OCI-LY7 (cell line): ENCODE measurements at regions not wholly inside any gene's neighbourhood (a gene's known extent, or its start where the extent isn't known, plus 50 kb on each side); places are given as distances from the start of the nearest gene placed in this dataset.
"Not testable (repeated sequence)": the region's sequence is repeated elsewhere in the genome, so short reads cannot be mapped to it uniquely, and the experiment has no call there.

Source experiments
- BruUV-seq: library from RNA; stranded (reverse); fragments of 400-500 nt; replicated peaks from 2 replicates; lab custom pipeline; 2021; lab: Mats Ljungman, UMichigan
- CTCF ChIA-PET: fragments of 300-600 bp; sonication (Branson Sonifier 250); formaldehyde crosslinking; loops from one replicate; lab custom pipeline; 2022; ENCODE audit warnings: antibody characterized with exemption; ENCODE audit not compliant: unreplicated experiment; lab: Charles Lee
- POLR2A ChIA-PET: fragments of 300-600 bp; sonication (Branson Sonifier 250); formaldehyde crosslinking; loops from one replicate; lab custom pipeline; 2022; ENCODE audit warnings: antibody characterized with exemption; lab: Charles Lee
- DNase-seq: peaks from one replicate; pipeline ENCODE4 v3.0.0-alpha.2; 2015; ENCODE audit warnings: low spot score
- H2AFZ ChIP-seq: fragments of 200-600 bp; sonication (generic), shearing (Covaris generic); 2 replicates; pipeline ENCODE4 v1.6.1; 2014; ENCODE audit warnings: mild to moderate bottlenecking, antibody characterized with exemption, low read length, moderate library complexity
- H3K27ac ChIP-seq: fragments of 200-600 bp; sonication (generic); 2 replicates; pipeline ENCODE4 v1.5.1; 2014; ENCODE audit warnings: mixed run types, low read depth, mild to moderate bottlenecking, moderate library complexity, low read length, inconsistent platforms; ENCODE audit not compliant: poor library complexity, severe bottlenecking
- H3K36me3 ChIP-seq: fragments of 200-600 bp; sonication (generic); 2 replicates; pipeline ENCODE4 v1.6.1; 2014; ENCODE audit warnings: mild to moderate bottlenecking, antibody characterized with exemption, low read length, moderate library complexity, mixed read lengths; ENCODE audit not compliant: insufficient read depth
- H3K4me1 ChIP-seq: fragments of 200-600 bp; sonication (generic); 2 replicates; pipeline ENCODE4 v1.5.1; 2014; ENCODE audit warnings: mild to moderate bottlenecking, low read length; ENCODE audit not compliant: insufficient read depth, poor library complexity, severe bottlenecking
- H3K4me2 ChIP-seq: fragments of 200-600 bp; sonication (generic); 2 replicates; pipeline ENCODE4 v1.6.1; 2014; ENCODE audit warnings: mild to moderate bottlenecking, low read length
- H3K4me3 ChIP-seq: fragments of 200-600 bp; sonication (generic); 2 replicates; pipeline ENCODE4 v1.5.1; 2014; ENCODE audit warnings: mild to moderate bottlenecking, low read depth, low read length; ENCODE audit not compliant: poor library complexity, severe bottlenecking
- H3K79me2 ChIP-seq: fragments of 200-600 bp; sonication (generic); 2 replicates; pipeline ENCODE4 v1.6.1; 2016; ENCODE audit warnings: low read depth, mild to moderate bottlenecking, low read length, moderate library complexity, mixed read lengths; ENCODE audit not compliant: insufficient read depth
- H3K9me2 ChIP-seq: fragments of 200-600 bp; sonication (generic); 2 replicates; pipeline ENCODE4 v1.6.1; 2016; ENCODE audit warnings: mild to moderate bottlenecking, low read length, mixed read lengths; ENCODE audit not compliant: insufficient read depth
- H3K9me3 ChIP-seq: fragments of 200-600 bp; sonication (generic); 2 replicates; pipeline ENCODE4 v1.6.1; 2014; ENCODE audit warnings: mild to moderate bottlenecking, mixed run types, low read length, mixed read lengths
- H4K20me1 ChIP-seq: fragments of 200-600 bp; sonication (generic); 2 replicates; pipeline ENCODE4 v1.6.1; 2014; ENCODE audit warnings: mild to moderate bottlenecking, antibody characterized with exemption, low read length, moderate library complexity, mixed read lengths; ENCODE audit not compliant: insufficient read depth
- EZH2phosphoT487 ChIP-seq: fragments of 200-600 bp; sonication (generic); IDR thresholded peaks from 2 replicates; pipeline ENCODE4 v1.6.1; 2018; ENCODE audit warnings: low read depth, borderline replicate concordance, mild to moderate bottlenecking, mixed run types, antibody characterized with exemption, low read length, moderate library complexity, mixed read lengths
- intact Hi-C: fragments of 100-400 bp; cut with micrococcal nuclease; formaldehyde crosslinking; loops from one replicate; pipeline ENCODE4 v1.10.0; 2022; ENCODE audit not compliant: unreplicated experiment
- TF ChIP-seq, protein P1 (sequence below): fragments of 200-600 bp; sonication (generic); conservative IDR thresholded peaks from 2 replicates; pipeline ENCODE4 v1.5.1; 2014; ENCODE audit warnings: mild to moderate bottlenecking, antibody characterized with exemption, low read length, moderate library complexity, mixed read lengths

GRCh38 chr1:78203410-78203982 lies 157.7 kb downstream of the GIPC2 start:
- H3K4me1 ChIP-seq, H3K36me3 ChIP-seq, H3K9me3 ChIP-seq, DNase-seq, H2AFZ ChIP-seq, BruUV-seq, H3K4me2 ChIP-seq, POLR2A ChIA-PET, intact Hi-C loops, CTCF ChIA-PET, H4K20me1 ChIP-seq, H3K9me2 ChIP-seq, H3K79me2 ChIP-seq, H3K4me3 ChIP-seq, H3K27ac ChIP-seq: not testable (repeated sequence)

DNA sequence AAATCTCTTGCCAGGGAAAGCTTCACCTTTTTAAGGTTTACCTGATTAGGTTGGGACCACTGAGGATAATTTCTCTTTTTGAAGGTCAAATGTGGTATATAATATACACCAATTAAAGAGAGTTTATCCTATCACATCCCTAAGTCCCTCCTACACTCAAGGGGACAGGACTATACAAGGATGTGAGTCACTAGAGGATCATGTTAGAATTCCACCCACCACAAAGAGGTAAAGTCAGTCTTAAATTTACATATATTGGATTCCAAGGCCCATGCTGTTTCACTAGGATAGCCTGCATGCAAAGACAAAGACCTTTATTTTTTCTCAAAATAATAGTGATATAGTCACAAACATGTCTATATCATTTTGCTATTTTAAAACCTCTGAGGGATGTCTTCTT lies 164.4 kb downstream of the GIPC2 start:
- no peak for DNase-seq
- H3K9me3 ChIP-seq, result no peaks in the 10 kb centered on the region
- H3K9me2 ChIP-seq, result no peaks in the 10 kb centered on the region
- no peak overlapping the region for H3K4me3 ChIP-seq
- CTCF ChIA-PET, result no interaction called here
- no peak overlapping the region for H3K27ac ChIP-seq
- intact Hi-C loops, result no loop called here
- TF ChIP-seq, protein P1, sequence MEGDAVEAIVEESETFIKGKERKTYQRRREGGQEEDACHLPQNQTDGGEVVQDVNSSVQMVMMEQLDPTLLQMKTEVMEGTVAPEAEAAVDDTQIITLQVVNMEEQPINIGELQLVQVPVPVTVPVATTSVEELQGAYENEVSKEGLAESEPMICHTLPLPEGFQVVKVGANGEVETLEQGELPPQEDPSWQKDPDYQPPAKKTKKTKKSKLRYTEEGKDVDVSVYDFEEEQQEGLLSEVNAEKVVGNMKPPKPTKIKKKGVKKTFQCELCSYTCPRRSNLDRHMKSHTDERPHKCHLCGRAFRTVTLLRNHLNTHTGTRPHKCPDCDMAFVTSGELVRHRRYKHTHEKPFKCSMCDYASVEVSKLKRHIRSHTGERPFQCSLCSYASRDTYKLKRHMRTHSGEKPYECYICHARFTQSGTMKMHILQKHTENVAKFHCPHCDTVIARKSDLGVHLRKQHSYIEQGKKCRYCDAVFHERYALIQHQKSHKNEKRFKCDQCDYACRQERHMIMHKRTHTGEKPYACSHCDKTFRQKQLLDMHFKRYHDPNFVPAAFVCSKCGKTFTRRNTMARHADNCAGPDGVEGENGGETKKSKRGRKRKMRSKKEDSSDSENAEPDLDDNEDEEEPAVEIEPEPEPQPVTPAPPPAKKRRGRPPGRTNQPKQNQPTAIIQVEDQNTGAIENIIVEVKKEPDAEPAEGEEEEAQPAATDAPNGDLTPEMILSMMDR, result no peak
- no peak for TF ChIP-seq EZH2phosphoT487
- no peaks in the 10 kb centered on the region for H3K36me3 ChIP-seq
- H3K79me2 ChIP-seq, result no peaks in the 10 kb centered on the region
- H4K20me1 ChIP-seq, result no peaks in the 10 kb centered on the region
- POLR2A ChIA-PET, result interaction anchor here (0.9 kb wide), 1 partner anchor 15 kb away, joined by 3 read pairs; no protein-coding TSS in a partner anchor
- H3K4me1 ChIP-seq, result no peaks in the 10 kb centered on the region
- no TSS peak for BruUV-seq
- H2AFZ ChIP-seq, result no peak overlapping the region
- no peak overlapping the region for H3K4me2 ChIP-seq

GRCh38 chr1:78211483-78212092 lies 165.8 kb downstream of the GIPC2 start:
- BruUV-seq, result no TSS peak
- intact Hi-C loops, result no loop called here
- Histone ChIP-seq H4K20me1 (no peaks in the 10 kb centered on the region), H3K4me2 (no peak overlapping the region), H3K9me3 (no peaks in the 10 kb centered on the region), H3K4me3 (no peak overlapping the region), H3K36me3 (no peaks in the 10 kb centered on the region), H3K79me2 (no peaks in the 10 kb centered on the region), H3K9me2 (no peaks in the 10 kb centered on the region), H3K4me1 (no peaks in the 10 kb centered on the region), H2AFZ (no peak overlapping the region), H3K27ac (no peak overlapping the region)
- no peak for DNase-seq
- CTCF ChIA-PET, result no interaction called here
- no peak for TF ChIP-seq EZH2phosphoT487
- POLR2A ChIA-PET, result no interaction called here
